ENCODE measurements at regions not wholly inside any gene's neighbourhood (a gene's known extent, or its start where the extent isn't known, plus 50 kb on each side); places are given as distances from the start of the nearest gene placed in this dataset.

DNA sequence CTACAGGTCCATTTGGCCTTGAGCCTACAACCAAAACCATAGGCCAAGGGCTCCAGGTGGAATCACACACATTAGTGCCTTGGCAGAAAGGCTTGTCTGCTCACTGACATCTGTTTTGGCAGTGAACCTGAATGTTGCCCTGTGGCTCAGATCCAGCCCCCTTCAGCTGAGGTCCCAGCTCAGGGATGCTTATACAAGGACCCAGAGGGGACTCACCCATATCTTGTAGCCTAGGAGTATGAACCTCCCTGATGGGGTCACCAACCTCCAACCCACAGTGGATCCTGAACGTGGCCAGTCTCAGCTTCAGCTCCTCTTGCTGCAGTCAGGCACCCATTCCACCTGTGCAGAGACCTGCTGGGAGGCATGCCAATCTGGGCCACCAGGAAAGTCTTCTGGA lies 50.8 kb upstream of the HMX1 start:
- TF ChIP-seq, protein P1, sequence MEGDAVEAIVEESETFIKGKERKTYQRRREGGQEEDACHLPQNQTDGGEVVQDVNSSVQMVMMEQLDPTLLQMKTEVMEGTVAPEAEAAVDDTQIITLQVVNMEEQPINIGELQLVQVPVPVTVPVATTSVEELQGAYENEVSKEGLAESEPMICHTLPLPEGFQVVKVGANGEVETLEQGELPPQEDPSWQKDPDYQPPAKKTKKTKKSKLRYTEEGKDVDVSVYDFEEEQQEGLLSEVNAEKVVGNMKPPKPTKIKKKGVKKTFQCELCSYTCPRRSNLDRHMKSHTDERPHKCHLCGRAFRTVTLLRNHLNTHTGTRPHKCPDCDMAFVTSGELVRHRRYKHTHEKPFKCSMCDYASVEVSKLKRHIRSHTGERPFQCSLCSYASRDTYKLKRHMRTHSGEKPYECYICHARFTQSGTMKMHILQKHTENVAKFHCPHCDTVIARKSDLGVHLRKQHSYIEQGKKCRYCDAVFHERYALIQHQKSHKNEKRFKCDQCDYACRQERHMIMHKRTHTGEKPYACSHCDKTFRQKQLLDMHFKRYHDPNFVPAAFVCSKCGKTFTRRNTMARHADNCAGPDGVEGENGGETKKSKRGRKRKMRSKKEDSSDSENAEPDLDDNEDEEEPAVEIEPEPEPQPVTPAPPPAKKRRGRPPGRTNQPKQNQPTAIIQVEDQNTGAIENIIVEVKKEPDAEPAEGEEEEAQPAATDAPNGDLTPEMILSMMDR (IDR thresholded peaks at IDR 0.05): no peak
- TF ChIP-seq, protein P2, sequence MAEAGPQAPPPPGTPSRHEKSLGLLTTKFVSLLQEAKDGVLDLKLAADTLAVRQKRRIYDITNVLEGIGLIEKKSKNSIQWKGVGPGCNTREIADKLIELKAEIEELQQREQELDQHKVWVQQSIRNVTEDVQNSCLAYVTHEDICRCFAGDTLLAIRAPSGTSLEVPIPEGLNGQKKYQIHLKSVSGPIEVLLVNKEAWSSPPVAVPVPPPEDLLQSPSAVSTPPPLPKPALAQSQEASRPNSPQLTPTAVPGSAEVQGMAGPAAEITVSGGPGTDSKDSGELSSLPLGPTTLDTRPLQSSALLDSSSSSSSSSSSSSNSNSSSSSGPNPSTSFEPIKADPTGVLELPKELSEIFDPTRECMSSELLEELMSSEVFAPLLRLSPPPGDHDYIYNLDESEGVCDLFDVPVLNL (CRISPR knock-in tag; IDR thresholded peaks at IDR 0.05; ENCODE audit: borderline replicate concordance, low read depth): no peak
- TF ChIP-seq TEAD4 (CRISPR knock-in tag; IDR thresholded peaks at IDR 0.05): no peak
- TF ChIP-seq, protein P3, sequence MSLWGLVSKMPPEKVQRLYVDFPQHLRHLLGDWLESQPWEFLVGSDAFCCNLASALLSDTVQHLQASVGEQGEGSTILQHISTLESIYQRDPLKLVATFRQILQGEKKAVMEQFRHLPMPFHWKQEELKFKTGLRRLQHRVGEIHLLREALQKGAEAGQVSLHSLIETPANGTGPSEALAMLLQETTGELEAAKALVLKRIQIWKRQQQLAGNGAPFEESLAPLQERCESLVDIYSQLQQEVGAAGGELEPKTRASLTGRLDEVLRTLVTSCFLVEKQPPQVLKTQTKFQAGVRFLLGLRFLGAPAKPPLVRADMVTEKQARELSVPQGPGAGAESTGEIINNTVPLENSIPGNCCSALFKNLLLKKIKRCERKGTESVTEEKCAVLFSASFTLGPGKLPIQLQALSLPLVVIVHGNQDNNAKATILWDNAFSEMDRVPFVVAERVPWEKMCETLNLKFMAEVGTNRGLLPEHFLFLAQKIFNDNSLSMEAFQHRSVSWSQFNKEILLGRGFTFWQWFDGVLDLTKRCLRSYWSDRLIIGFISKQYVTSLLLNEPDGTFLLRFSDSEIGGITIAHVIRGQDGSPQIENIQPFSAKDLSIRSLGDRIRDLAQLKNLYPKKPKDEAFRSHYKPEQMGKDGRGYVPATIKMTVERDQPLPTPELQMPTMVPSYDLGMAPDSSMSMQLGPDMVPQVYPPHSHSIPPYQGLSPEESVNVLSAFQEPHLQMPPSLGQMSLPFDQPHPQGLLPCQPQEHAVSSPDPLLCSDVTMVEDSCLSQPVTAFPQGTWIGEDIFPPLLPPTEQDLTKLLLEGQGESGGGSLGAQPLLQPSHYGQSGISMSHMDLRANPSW (CRISPR knock-in tag; conservative IDR thresholded peaks at IDR 0.05; ENCODE audit: low read depth): no peak
- no peak for TF ChIP-seq E2F1 (CRISPR knock-in tag; IDR thresholded peaks at IDR 0.05)
- no peak for TF ChIP-seq ESRRA (CRISPR knock-in tag; IDR thresholded peaks at IDR 0.05; ENCODE audit: borderline replicate concordance)
